Lower leg skin (tissue), 3 donors: ENCODE measurements at regions not wholly inside any gene's neighbourhood (a gene's known extent, or its start where the extent isn't known, plus 50 kb on each side); places are given as distances from the start of the nearest gene placed in this dataset.

ENCODE experiments used
- CTCF ChIP-seq, 3 donors: fragments of 450-650 bp; IDR thresholded peaks; one replicate each; pipeline ENCODE4 v1.5.1; 2016; ENCODE audit warnings: antibody characterized with exemption in 3 of 3, mild to moderate bottlenecking in 3 of 3, moderate library complexity in 2 of 3
- POLR2A ChIP-seq, 2 donors: fragments of 450-650 bp; IDR thresholded peaks; one replicate each; pipeline ENCODE4 v1.6.1; 2016 to 2017; ENCODE audit warnings: antibody characterized with exemption in 2 of 2, mild to moderate bottlenecking in 1 of 2, moderate library complexity in 1 of 2

DNA sequence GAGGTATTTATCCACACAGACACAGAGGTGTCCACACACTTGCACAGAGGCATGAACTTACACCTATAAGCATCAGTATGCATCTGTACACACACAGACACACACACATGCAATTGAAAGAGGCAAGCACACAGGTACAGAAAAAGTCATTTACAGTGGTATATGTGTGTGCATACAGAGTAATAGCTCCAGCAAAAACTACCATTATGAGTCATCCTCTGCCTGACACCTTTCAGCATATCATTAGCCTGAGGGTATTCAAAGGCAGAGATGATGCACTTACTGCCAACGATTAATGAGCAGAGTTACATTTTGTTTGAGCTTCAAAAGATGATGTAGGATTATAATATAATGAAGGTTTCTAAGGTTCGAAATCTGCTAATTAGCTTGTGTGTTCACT is 100.3 kb upstream of the TPRG1 start:
- TF ChIP-seq CTCF (IDR thresholded peaks at IDR 0.05) (no peak), POLR2A (IDR thresholded peaks at IDR 0.05) (no peak)
